GM19468 (cell line): ENCODE measurements at regions not wholly inside any gene's neighbourhood (a gene's known extent, or its start where the extent isn't known, plus 50 kb on each side); places are given as distances from the start of the nearest gene placed in this dataset.
"Not testable (repeated sequence)": the region's sequence is repeated elsewhere in the genome, so short reads cannot be mapped to it uniquely, and the experiment has no call there.

Experiments used
- ATAC-seq: cut with Tn5 transposase; IDR thresholded peaks from one replicate; pipeline ENCODE4 v1.9.1; 2021; ENCODE audit warnings: mild to moderate bottlenecking, moderate library complexity, moderate number of reproducible peaks; ENCODE audit not compliant: unreplicated experiment; ENCODE audit errors: extremely low read depth

GRCh38 chr20:41738604-41739206 lies 120.5 kb upstream of the CHD6 start:
- ATAC-seq = no peak

GRCh38 chr20:41735949-41736348 lies 117.8 kb upstream of the CHD6 start:
- no peak for ATAC-seq

- no peak for ATAC-seq
Measured at GRCh38 chr20:41734506-41734945, 116.3 kb upstream of the CHD6 start.

- ATAC-seq = no peak
Measured at GRCh38 chr20:41733151-41733550, 115.0 kb upstream of the CHD6 start.

GRCh38 chr20:41731198-41731597 lies 113.0 kb upstream of the CHD6 start:
- not testable (repeated sequence) for ATAC-seq

- not testable (repeated sequence) for ATAC-seq
Measured at GRCh38 chr20:41727681-41728080, 109.5 kb upstream of the CHD6 start.

GRCh38 chr20:41726727-41727126 lies 108.5 kb upstream of the CHD6 start:
- ATAC-seq = no peak

GRCh38 chr20:41719151-41719550 lies 101.0 kb upstream of the CHD6 start:
- no peak for ATAC-seq

- ATAC-seq = no peak
Measured at GRCh38 chr20:41717483-41717882, 99.3 kb upstream of the CHD6 start.

GRCh38 chr20:41716911-41717310 lies 98.7 kb upstream of the CHD6 start:
- ATAC-seq = no peak

GRCh38 chr20:41716436-41716835 lies 98.3 kb upstream of the CHD6 start:
- no peak for ATAC-seq

GRCh38 chr20:41715526-41715925 lies 97.3 kb upstream of the CHD6 start:
- no peak for ATAC-seq

GRCh38 chr20:41714030-41714429 lies 95.9 kb upstream of the CHD6 start:
- ATAC-seq = no peak

- ATAC-seq = no peak
Measured at GRCh38 chr20:41704896-41705295, 86.7 kb upstream of the CHD6 start.

- ATAC-seq = no peak
Measured at GRCh38 chr20:41702647-41703046, 84.5 kb upstream of the CHD6 start.

- ATAC-seq = no peak
Measured at GRCh38 chr20:41701588-41702348, 83.6 kb upstream of the CHD6 start.

GRCh38 chr20:41699673-41700072 lies 81.5 kb upstream of the CHD6 start:
- ATAC-seq = not testable (repeated sequence)

GRCh38 chr20:41697861-41698559 lies 79.8 kb upstream of the CHD6 start:
- ATAC-seq = no peak

- no peak for ATAC-seq
Measured at GRCh38 chr20:41696428-41696827, 78.3 kb upstream of the CHD6 start.

GRCh38 chr20:41694796-41695195 lies 76.6 kb upstream of the CHD6 start:
- no peak for ATAC-seq
